Tibial artery (tissue), 4 donors: ENCODE measurements at regions not wholly inside any gene's neighbourhood (a gene's known extent, or its start where the extent isn't known, plus 50 kb on each side); places are given as distances from the start of the nearest gene placed in this dataset.

Experiments used
- DNase-seq, 2 donors: peaks; one replicate each; pipeline ENCODE4 v3.0.0-alpha.2; 2019
- H3K27ac ChIP-seq, 2 donors: fragments of 200-600 bp; sonication (generic) in 1 of 2; 1 replicate in 1 of 2; 2 replicates in 1 of 2; pipeline ENCODE4 v1.5.1; 2018 to 2019; ENCODE audit warnings: mild to moderate bottlenecking in 1 of 2
- H3K27me3 ChIP-seq, 2 donors: fragments of 200-600 bp; sonication (generic) in 1 of 2; one replicate each; pipeline versions ENCODE4 v1.5.1 to v1.6.0; 2016 to 2019
- H3K36me3 ChIP-seq, 3 donors: fragments of 200-600 bp; sonication (generic) in 2 of 3; one replicate each; pipeline ENCODE4 v1.5.1; 2016 to 2019; ENCODE audit warnings: mild to moderate bottlenecking in 2 of 3
- H3K4me1 ChIP-seq, 4 donors: fragments of 200-600 bp; sonication (generic) in 2 of 4; 1 replicate in 3 of 4; 2 replicates in 1 of 4; pipeline ENCODE4 v1.5.1; 2016 to 2019
- H3K4me3 ChIP-seq, 2 donors: fragments of 200-600 bp; sonication (generic) in 1 of 2; 1 replicate in 1 of 2; 2 replicates in 1 of 2; pipeline ENCODE4 v1.5.1; 2018 to 2019; ENCODE audit warnings: mild to moderate bottlenecking in 2 of 2
- H3K9me3 ChIP-seq, 3 donors: fragments of 200-600 bp; sonication (generic) in 1 of 3; one replicate each; pipeline ENCODE4 v1.5.1; 2016 to 2019
- CTCF ChIP-seq, 2 experiments: fragments of 200-600 bp in 1 of 2; fragments of 450-650 bp in 1 of 2; IDR thresholded peaks; one replicate each; pipeline ENCODE4 v1.5.1; 2017 to 2019; ENCODE audit warnings: antibody characterized with exemption in 2 of 2, mild to moderate bottlenecking in 1 of 2, moderate library complexity in 1 of 2
- intact Hi-C: fragments of 100-400 bp; cut with DNase I; formaldehyde crosslinking; loops from one replicate; pipeline ENCODE4 v1.15.0; 2023; ENCODE audit warnings: low total_unique reads

GRCh38 chr5:30197662-30198061 is 995.8 kb upstream of the CDH6 start:
- no peaks in the 10 kb centered on the region for H3K36me3 ChIP-seq
- H3K4me1 ChIP-seq = no peaks in the 10 kb centered on the region
- no peak overlapping the region for H3K27ac ChIP-seq
- no peak for DNase-seq
- no peaks in the 10 kb centered on the region for H3K27me3 ChIP-seq
- H3K9me3 ChIP-seq = no peaks in the 10 kb centered on the region
- TF ChIP-seq CTCF (IDR thresholded peaks at IDR 0.05) = no peak
- no peak overlapping the region for H3K4me3 ChIP-seq
- intact Hi-C loops = no loop called here

- intact Hi-C loops = no loop called here
Measured at GRCh38 chr5:30195036-30195435, 998.5 kb upstream of the CDH6 start.

GRCh38 chr5:30194595-30194994 is 998.9 kb upstream of the CDH6 start:
- no peak overlapping the region for H3K27ac ChIP-seq
- H3K9me3 ChIP-seq = no peaks in the 10 kb centered on the region
- H3K4me3 ChIP-seq = no peak overlapping the region
- no peaks in the 10 kb centered on the region for H3K27me3 ChIP-seq
- H3K36me3 ChIP-seq = no peaks in the 10 kb centered on the region
- no peaks in the 10 kb centered on the region for H3K4me1 ChIP-seq
- no peak for DNase-seq
- TF ChIP-seq CTCF (IDR thresholded peaks at IDR 0.05) = no peak
- intact Hi-C loops = no loop called here

More at GRCh38 chr5:30195036-30195435, 998.5 kb upstream of the CDH6 start:
- H3K4me3 ChIP-seq = no peak overlapping the region
- H3K4me1 ChIP-seq = no peaks in the 10 kb centered on the region
- H3K27me3 ChIP-seq = no peaks in the 10 kb centered on the region
- no peaks in the 10 kb centered on the region for H3K9me3 ChIP-seq
- H3K36me3 ChIP-seq = no peaks in the 10 kb centered on the region
- no peak for TF ChIP-seq CTCF (IDR thresholded peaks at IDR 0.05)
- no peak overlapping the region for H3K27ac ChIP-seq
- DNase-seq = no peak

GRCh38 chr5:30183795-30184194 is 1009.7 kb upstream of the CDH6 start:
- intact Hi-C loops = no loop called here

GRCh38 chr5:30156156-30156555 is 1037.3 kb upstream of the CDH6 start:
- no peak overlapping the region for H3K27ac ChIP-seq
- TF ChIP-seq CTCF (IDR thresholded peaks at IDR 0.05) = no peak
- H3K4me1 ChIP-seq = no peaks in the 10 kb centered on the region
- H3K4me3 ChIP-seq = no peak overlapping the region
- no peaks in the 10 kb centered on the region for H3K9me3 ChIP-seq
- H3K36me3 ChIP-seq = no peaks in the 10 kb centered on the region
- DNase-seq = no peak
- H3K27me3 ChIP-seq = no peaks in the 10 kb centered on the region
- intact Hi-C loops = no loop called here

More at GRCh38 chr5:30183795-30184194, 1009.7 kb upstream of the CDH6 start:
- no peaks in the 10 kb centered on the region for H3K36me3 ChIP-seq
- H3K27me3 ChIP-seq = no peaks in the 10 kb centered on the region
- H3K4me1 ChIP-seq = no peaks in the 10 kb centered on the region
- H3K27ac ChIP-seq = no peak overlapping the region
- no peak for DNase-seq
- H3K9me3 ChIP-seq = no peaks in the 10 kb centered on the region
- no peak for TF ChIP-seq CTCF (IDR thresholded peaks at IDR 0.05)
- no peak overlapping the region for H3K4me3 ChIP-seq

- Histone ChIP-seq H3K27ac (no peak overlapping the region), H3K4me3 (no peak overlapping the region), H3K4me1 (no peaks in the 10 kb centered on the region), H3K27me3 (no peaks in the 10 kb centered on the region), H3K9me3 (no peaks in the 10 kb centered on the region), H3K36me3 (no peaks in the 10 kb centered on the region)
- no peak for DNase-seq
- intact Hi-C loops = no loop called here
- TF ChIP-seq CTCF (IDR thresholded peaks at IDR 0.05) = no peak
Measured at GRCh38 chr5:30152431-30152830, 1041.1 kb upstream of the CDH6 start.
